Liver (tissue), 3 donors: ENCODE measurements at regions not wholly inside any gene's neighbourhood (a gene's known extent, or its start where the extent isn't known, plus 50 kb on each side); places are given as distances from the start of the nearest gene placed in this dataset.

ENCODE experiments used
- TF ChIP-seq, protein P1 (sequence below): fragments of 150-350 bp; IDR thresholded peaks from 2 replicates; pipeline ENCODE4 v1.5.1; 2017; ENCODE audit warnings: improper control_type of control experiment, low read depth, low read length; ENCODE audit not compliant: missing input control
- TF ChIP-seq, protein P2 (sequence below): IDR thresholded peaks from 2 replicates; pipeline ENCODE4 v1.6.1; 2016; ENCODE audit warnings: antibody characterized with exemption, mild to moderate bottlenecking
- TF ChIP-seq, protein P3 (sequence below): IDR thresholded peaks from 2 replicates; pipeline ENCODE4 v1.6.1; 2016; ENCODE audit warnings: antibody characterized with exemption
- donor health status: healthy.
- donor health status: healthy.

DNA sequence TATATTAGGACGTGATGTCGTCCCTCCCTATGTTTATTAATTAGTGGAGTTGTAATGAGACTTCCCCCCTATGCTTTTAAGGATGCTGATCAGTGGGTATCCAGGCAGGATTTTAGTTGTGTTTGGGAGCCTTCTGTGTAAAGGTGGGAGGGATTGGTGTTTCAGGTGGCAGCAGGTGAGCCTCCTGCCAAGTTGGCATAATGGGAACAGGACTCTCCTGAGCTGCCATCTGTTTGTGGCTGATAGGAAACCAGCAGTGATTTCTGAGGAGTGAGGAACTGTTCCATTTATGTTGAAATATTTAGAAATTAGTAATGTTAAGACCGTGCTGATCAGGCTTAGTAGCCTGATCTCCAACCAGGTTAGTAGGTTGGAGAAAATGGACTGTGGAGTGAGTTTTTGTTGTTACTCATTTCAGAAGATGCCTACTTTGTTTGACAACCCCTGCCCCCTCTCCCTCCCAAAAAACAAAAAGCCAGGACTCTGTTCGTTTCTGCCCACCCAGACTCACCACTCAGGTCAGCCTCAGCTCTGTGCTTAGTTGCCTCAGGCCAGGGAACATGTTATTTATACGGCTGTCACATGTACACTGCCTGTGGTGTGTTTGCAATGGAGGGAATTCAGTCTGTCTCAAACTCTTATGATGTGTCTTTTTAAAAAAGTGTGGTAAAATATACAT, 55.4 kb upstream of the TULP4 start:
- TF ChIP-seq, protein P1, sequence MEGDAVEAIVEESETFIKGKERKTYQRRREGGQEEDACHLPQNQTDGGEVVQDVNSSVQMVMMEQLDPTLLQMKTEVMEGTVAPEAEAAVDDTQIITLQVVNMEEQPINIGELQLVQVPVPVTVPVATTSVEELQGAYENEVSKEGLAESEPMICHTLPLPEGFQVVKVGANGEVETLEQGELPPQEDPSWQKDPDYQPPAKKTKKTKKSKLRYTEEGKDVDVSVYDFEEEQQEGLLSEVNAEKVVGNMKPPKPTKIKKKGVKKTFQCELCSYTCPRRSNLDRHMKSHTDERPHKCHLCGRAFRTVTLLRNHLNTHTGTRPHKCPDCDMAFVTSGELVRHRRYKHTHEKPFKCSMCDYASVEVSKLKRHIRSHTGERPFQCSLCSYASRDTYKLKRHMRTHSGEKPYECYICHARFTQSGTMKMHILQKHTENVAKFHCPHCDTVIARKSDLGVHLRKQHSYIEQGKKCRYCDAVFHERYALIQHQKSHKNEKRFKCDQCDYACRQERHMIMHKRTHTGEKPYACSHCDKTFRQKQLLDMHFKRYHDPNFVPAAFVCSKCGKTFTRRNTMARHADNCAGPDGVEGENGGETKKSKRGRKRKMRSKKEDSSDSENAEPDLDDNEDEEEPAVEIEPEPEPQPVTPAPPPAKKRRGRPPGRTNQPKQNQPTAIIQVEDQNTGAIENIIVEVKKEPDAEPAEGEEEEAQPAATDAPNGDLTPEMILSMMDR, result no peak
- TF ChIP-seq, protein P2, sequence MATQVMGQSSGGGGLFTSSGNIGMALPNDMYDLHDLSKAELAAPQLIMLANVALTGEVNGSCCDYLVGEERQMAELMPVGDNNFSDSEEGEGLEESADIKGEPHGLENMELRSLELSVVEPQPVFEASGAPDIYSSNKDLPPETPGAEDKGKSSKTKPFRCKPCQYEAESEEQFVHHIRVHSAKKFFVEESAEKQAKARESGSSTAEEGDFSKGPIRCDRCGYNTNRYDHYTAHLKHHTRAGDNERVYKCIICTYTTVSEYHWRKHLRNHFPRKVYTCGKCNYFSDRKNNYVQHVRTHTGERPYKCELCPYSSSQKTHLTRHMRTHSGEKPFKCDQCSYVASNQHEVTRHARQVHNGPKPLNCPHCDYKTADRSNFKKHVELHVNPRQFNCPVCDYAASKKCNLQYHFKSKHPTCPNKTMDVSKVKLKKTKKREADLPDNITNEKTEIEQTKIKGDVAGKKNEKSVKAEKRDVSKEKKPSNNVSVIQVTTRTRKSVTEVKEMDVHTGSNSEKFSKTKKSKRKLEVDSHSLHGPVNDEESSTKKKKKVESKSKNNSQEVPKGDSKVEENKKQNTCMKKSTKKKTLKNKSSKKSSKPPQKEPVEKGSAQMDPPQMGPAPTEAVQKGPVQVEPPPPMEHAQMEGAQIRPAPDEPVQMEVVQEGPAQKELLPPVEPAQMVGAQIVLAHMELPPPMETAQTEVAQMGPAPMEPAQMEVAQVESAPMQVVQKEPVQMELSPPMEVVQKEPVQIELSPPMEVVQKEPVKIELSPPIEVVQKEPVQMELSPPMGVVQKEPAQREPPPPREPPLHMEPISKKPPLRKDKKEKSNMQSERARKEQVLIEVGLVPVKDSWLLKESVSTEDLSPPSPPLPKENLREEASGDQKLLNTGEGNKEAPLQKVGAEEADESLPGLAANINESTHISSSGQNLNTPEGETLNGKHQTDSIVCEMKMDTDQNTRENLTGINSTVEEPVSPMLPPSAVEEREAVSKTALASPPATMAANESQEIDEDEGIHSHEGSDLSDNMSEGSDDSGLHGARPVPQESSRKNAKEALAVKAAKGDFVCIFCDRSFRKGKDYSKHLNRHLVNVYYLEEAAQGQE, result no peak
- TF ChIP-seq, protein P3, sequence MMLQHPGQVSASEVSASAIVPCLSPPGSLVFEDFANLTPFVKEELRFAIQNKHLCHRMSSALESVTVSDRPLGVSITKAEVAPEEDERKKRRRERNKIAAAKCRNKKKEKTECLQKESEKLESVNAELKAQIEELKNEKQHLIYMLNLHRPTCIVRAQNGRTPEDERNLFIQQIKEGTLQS, result no peak
